A673 (cell line): ENCODE measurements at regions not wholly inside any gene's neighbourhood (a gene's known extent, or its start where the extent isn't known, plus 50 kb on each side); places are given as distances from the start of the nearest gene placed in this dataset.

ENCODE experiments used
- EZH2 ChIP-seq: fragments of 200-600 bp; sonication (generic); IDR thresholded peaks from 2 replicates; pipeline ENCODE4 v1.6.1; 2017; ENCODE audit warnings: borderline replicate concordance, low read depth, mild to moderate bottlenecking, mixed read lengths, antibody characterized with exemption, low read length; ENCODE audit not compliant: poor library complexity, severe bottlenecking
- TF ChIP-seq, protein P1 (sequence below): fragments of 300-800, 200-600 bp; sonication (generic); conservative IDR thresholded peaks from 2 replicates; pipeline ENCODE4 v1.5.1; 2017; ENCODE audit warnings: low read depth, mild to moderate bottlenecking, antibody characterized with exemption, low read length, moderate library complexity, mixed read lengths

DNA sequence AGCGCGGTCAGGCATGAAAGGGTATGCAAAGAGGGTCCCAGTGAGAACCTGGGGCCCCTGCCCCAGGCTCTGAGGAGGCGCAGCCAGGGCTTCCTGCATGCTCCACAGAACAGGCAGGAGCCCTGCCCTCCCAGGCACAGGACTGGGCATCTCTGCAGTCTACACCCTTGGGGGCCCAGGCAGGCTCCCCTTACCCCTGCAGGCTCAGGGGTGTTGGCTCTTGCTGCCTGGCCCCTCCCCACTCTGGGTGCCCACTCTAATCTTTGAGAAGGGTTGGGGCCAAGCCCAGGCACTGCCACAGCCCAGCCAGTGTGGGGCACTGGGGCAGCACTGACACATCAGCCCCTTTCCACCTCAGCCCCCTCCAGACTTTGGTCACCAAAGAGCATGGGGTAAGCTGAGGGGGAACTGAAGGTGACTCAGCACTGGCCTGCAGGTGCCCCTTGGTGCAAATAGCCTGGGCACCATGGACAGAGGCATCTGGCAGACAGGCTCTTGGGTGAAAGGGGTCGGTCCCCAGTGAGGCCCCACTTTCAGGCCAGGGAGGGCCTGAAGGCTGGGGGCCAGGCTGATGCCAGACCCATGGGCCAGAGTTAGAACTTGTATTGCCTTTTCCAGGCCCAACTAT, 73.4 kb downstream of the NPAP1 start:
- TF ChIP-seq, protein P1, sequence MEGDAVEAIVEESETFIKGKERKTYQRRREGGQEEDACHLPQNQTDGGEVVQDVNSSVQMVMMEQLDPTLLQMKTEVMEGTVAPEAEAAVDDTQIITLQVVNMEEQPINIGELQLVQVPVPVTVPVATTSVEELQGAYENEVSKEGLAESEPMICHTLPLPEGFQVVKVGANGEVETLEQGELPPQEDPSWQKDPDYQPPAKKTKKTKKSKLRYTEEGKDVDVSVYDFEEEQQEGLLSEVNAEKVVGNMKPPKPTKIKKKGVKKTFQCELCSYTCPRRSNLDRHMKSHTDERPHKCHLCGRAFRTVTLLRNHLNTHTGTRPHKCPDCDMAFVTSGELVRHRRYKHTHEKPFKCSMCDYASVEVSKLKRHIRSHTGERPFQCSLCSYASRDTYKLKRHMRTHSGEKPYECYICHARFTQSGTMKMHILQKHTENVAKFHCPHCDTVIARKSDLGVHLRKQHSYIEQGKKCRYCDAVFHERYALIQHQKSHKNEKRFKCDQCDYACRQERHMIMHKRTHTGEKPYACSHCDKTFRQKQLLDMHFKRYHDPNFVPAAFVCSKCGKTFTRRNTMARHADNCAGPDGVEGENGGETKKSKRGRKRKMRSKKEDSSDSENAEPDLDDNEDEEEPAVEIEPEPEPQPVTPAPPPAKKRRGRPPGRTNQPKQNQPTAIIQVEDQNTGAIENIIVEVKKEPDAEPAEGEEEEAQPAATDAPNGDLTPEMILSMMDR = no peak
- TF ChIP-seq EZH2 = no peak
